ENCODE measurements at regions not wholly inside any gene's neighbourhood (a gene's known extent, or its start where the extent isn't known, plus 50 kb on each side); places are given as distances from the start of the nearest gene placed in this dataset.
"Not testable (repeated sequence)": the region's sequence is repeated elsewhere in the genome, so short reads cannot be mapped to it uniquely, and the experiment has no call there.

DNA sequence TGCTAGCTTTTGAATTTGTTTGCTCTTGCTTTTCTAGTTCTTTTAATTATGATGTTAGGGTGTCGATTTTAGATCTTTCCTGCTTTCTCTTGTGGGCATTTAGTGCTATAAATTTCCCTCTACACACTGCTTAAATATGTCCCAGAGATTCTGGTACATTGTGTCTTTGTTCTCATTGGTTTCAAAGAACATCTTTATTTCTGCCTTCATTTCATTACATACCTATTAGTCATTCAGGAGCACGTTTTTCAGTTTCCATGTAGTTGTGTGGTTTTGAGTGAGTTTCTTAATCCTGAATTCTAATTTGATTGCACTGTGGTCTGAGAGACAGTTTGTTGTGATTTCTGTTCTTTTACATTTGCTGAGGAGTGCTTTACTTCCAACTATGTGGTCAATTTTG is 51.2 kb upstream of the MB21D2 start:
- DNase-seq: not testable (repeated sequence)

DNA sequence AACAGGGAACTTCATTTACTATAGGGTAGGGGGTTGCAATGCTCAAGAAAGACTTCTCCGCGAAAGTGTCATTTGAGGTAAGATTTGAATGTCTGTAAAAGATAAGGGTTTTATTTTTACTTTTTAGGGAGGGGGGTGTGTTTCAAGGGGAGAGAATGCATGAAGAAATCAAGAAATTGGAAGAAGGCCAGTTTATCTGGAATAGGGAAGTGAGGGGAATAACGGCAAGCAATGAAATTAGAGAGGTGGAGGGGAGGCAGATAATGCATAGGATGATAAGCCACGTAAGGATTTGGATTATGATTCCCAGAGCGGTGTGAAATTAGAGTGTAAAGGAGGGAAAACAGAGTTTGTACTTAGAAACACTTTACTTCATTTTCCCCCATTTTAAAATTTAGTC is 63.0 kb upstream of the MB21D2 start:
- DNase-seq: no peak

- no peak for DNase-seq
Measured at GRCh38 chr3:192986379-192986778, 68.7 kb upstream of the MB21D2 start.

GRCh38 chr3:192991356-192991755 is 73.7 kb upstream of the MB21D2 start:
- no peak for DNase-seq

DNA sequence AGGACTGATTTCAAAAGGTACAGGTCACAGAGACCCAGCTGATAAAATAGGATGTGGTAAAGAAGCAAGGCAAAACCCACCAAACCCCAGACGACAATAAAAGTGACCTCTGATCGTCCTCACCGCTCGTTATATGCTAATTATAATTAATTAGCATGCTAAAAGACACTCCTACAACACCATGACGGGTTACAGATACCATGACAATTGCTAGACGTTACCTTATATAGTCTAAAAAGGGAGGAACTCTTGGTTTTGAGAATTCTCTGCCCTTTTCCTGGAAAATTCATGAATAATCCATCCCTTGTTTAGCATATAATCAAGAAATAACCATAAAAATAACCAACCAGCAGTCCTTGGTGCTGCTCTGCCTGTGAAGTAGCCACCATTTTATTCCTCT is 74.7 kb upstream of the MB21D2 start:
- no peak for DNase-seq

GRCh38 chr3:192993411-192993810 is 75.8 kb upstream of the MB21D2 start:
- no peak for DNase-seq

- not testable (repeated sequence) for DNase-seq
Measured at GRCh38 chr3:193001113-193001512, 83.5 kb upstream of the MB21D2 start.

GRCh38 chr3:193003624-193004023 is 86.0 kb upstream of the MB21D2 start:
- not testable (repeated sequence) for DNase-seq

GRCh38 chr3:193008654-193009053 is 91.0 kb upstream of the MB21D2 start:
- DNase-seq: no peak

DNA sequence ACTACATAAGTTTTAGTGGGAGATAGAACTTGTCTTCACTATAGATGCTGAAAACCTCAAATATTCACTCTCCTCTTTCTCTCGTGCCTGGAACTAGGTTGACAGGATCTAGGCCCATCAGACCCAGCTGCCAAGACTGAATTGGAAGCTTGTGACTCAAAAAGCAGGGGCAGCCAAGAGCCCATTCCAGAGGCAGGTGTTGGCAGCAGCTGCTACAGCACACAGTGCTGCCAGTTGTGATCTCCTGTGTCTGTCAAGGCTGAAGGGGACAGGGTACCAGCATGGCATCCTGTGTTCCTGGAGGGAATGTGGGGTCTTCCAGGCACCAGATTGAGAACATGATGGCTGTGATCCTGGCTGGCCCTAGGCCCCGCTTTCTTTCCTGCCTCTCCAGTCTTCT is 92.5 kb upstream of the MB21D2 start:
- DNase-seq: peak; percentile 56

DNA sequence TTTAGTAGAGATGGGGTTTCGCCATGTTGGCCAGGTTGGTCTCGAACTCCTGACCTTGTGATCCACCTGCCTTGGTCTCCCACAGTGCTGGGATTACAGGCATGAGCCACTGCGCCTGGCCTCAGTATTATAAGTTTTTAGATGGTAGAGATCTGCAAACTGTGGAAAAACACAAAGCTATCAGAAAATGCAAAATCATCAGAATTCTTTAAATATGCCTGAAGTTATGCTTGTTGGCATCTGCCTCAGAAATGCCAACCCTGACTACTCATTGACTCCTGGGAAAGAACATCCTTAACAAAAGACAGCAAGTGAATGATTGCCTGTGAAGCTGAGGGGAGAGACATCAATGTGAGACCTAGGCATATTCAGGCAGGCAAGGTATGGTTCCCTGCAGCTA is 94.3 kb upstream of the MB21D2 start:
- DNase-seq: no peak

DNA sequence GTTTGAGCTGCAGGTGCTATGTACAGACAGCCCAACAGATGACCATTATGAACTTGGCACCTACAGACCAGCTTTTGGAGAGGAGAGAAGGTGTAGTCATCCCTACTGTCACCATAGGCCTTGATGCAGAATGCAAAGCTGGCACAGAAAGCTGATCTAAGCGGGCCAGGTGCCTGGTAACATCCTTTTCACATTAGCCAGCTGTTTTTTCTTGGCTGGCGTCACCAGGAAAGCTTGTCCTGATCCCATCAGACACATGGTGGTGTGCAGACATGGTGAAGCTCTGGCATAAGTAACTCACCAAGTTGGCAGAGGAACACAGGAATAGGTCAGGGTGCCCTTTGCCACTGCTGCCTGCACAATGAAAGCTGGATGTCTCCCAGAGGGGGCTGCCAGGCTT is 97.2 kb upstream of the MB21D2 start:
- peak; percentile 10 for DNase-seq

DNA sequence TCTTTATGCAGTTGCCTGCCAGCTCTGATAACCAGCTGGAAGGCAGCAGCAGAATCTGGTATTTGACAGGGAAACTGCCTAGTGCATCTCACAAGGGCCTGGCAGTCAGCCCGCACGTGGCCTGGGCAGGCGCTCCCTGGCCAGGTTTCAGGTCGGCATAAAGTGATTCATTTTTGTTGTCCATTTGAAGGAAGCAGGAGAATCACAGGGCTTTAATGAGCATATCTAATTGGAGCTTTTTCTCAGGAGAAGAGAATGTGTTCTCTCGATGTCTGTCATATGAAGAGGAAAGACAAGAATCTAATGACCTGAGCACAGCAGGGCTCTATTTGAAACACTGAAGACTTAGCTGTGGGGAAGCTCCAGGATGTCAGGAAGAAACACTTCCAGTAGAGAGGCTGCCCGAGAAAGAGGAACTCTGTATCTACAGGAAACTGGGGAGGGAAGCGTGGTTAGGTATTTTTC is 98.8 kb upstream of the MB21D2 start:
- peak; percentile 96 for DNase-seq

DNA sequence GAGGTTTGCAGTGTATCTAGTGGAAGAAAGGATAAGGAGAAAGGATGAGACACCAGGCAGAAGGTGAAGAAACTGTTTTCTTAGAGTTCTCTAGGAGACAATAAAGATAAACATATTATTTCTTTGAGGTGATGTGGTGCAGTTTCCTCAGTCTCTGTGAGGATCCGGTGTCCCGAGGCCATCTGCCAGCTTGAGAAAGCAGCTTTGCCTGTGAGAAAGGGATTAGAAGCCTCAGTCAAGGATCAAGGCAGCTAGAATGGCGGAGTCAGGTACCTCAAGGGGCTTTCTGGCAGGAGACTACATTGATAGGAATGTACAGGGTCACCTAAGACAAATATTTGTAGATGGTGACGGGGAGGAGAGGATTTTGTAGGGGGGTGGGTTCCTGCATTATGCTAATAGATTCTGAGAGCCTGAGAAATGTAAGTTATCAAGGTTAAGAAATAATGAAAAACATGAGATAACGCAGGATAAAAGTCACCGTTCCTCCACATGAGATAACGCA is 103.9 kb upstream of the MB21D2 start:
- no peak for DNase-seq

DNA sequence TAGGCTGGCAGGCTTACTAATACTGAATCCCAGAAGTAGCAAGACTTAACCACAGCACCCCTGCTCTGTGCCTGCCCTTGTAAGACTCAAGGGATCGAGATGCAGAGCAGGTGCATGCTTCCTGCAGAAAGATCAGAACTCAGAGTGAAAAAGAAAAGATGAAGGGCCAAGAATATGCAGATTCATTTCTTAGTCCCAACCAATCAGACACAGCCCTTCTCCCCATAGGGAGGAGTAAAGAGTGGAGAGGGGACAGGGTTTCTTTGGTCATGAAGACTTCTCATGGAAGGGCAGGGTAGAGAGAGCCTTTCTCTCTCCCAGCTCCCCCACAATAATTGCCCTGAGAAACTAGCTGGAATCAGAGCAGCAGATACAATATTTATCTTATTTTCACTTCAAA is 105.6 kb upstream of the MB21D2 start:
- no peak for DNase-seq

DNA sequence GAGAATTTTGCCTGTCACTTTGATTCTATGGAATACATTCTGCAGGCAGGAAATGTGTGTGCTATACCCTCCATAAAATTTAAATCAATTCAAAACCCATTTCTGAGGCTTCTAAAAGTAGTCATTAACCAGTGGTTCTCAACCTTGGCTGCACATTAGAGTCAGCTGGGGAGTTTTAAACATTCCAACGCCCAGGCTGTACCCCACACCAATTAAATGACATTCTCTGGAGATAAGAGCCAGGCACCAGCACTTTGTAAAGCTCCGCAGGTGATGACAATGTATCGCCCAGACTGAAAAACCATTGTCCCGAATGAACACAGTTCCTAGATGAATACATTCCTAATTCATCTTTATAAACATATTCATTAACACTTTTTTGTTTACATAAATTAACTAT is 110.6 kb upstream of the MB21D2 start:
- no peak for DNase-seq

DNA sequence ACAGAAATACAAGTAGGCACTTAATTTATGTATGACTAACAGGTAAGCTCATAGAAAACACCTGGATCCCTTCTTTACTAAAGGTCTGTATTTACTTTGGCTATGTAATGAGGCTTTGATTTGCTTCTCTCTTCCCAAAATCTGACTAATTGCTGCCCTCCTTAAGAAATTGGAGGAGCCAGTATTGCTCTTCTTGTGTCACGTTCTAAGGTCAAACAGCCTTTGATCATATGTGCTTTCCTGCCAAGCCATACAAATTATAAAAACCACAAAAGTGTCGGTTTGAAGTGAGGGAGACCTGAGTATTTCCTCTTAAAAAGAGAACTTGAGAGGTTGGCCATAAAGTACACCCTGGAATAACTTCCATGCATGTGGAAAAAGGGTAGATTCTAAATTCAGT is 112.1 kb upstream of the MB21D2 start:
- DNase-seq: peak; percentile 58

DNA sequence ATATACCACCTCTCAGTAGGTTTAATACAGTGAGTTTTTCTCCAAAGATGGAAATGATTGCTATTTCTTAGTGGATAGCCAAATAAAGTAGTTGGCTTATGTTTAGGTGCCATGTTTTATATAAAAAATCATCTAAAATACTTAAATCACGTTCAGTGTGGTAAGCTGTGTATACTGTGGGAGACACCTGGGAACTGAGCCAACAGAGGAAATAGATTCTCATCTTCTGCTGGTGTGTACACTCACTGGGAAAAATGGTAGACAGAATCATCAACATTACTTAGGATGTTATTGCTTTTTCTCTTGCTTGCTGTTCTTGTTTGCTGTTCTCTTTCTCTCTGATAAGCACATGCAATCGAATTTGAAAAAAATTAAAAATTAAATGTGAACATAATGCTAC is 112.6 kb upstream of the MB21D2 start:
- DNase-seq: peak; percentile 67

- no peak for DNase-seq
Measured at GRCh38 chr3:193031911-193032310, 114.3 kb upstream of the MB21D2 start.

- DNase-seq: no peak
Measured at GRCh38 chr3:193033226-193033780, 115.6 kb upstream of the MB21D2 start.

DNA sequence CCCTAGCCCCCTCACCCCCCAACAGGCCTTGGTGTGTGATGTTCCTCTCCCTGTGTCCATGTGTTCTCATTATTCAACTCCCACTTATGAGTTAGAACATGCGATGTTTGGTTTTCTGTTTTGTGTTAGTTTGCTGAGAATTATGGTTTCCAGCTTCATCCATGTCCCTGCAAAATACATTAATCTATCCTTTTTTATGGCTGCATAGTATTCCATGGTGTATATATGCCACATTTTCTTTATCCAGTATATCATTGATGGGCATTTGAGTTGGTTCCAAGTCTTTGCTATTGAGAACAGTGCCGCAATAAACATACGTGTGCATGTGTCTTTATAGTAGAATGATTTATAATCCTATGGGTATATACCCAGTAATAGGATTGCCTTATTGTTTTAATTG is 120.2 kb upstream of the MB21D2 start:
- DNase-seq: not testable (repeated sequence)

DNA sequence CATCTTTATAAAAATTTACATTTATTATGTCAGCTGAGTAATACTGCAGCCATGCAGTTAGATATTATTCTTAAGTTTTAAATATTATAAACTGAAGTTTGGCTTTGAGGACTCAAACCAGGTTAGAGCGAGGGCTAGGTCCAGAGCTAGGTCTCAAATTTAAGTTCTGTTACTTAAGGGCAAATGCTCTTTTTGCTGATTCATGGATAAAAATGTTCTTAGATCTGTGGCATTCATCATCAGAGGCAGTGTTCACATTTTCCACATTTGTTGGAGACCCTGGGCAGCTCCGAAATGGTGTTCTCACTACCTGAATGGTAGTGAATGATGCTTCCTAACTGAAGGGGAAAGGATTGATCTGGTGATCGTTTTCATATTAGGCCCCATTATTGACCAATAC is 121.4 kb upstream of the MB21D2 start:
- DNase-seq: no peak

- DNase-seq: peak; percentile 71
Measured at GRCh38 chr3:193040836-193041672, 123.4 kb upstream of the MB21D2 start.

GRCh38 chr3:193046371-193046770 is 128.7 kb upstream of the MB21D2 start:
- no peak for DNase-seq
